Mammary epithelial cell (primary cell): ENCODE measurements at regions not wholly inside any gene's neighbourhood (a gene's known extent, or its start where the extent isn't known, plus 50 kb on each side); places are given as distances from the start of the nearest gene placed in this dataset.

ENCODE experiments used
- CTCF ChIP-seq, 2 donors: IDR thresholded peaks in 1 of 2; conservative IDR thresholded peaks in 1 of 2; 2 replicates each; pipeline ENCODE4 v1.5.1; 2011 to 2012; ENCODE audit warnings: inconsistent platforms in 2 of 2, low read length in 2 of 2, mild to moderate bottlenecking in 2 of 2, control low read depth in 1 of 2, low read depth in 1 of 2; ENCODE audit not compliant: insufficient read depth in 1 of 2; ENCODE audit errors: extremely low read depth in 1 of 2
- EZH2 ChIP-seq: IDR thresholded peaks from 2 replicates; pipeline ENCODE4 v1.6.1; 2012; ENCODE audit warnings: low read length, inconsistent platforms, borderline replicate concordance

GRCh38 chr15:31545257-31545656, 218.6 kb downstream of the KLF13 start:
- TF ChIP-seq CTCF (conservative IDR thresholded peaks at IDR 0.05 in 1 of 2, IDR thresholded peaks at IDR 0.05 in 1 of 2; ENCODE audit: extremely low read depth in 1 of 2, insufficient read depth in 1 of 2, low read depth in 1 of 2, low read length in 2 of 2) (no peak), EZH2 (no peak)
